GM18526 (cell line): ENCODE measurements at regions not wholly inside any gene's neighbourhood (a gene's known extent, or its start where the extent isn't known, plus 50 kb on each side); places are given as distances from the start of the nearest gene placed in this dataset.

Experiments
- POLR2A ChIP-seq: IDR thresholded peaks from 3 replicates; pipeline ENCODE4 v1.6.1; 2011; ENCODE audit not compliant: insufficient read length; ENCODE audit errors: extremely low read depth

GRCh38 chr17:71110326-71110725 is 941.0 kb downstream of the KCNJ2 start:
- no peak for TF ChIP-seq POLR2A

GRCh38 chr17:71111460-71111859 is 942.1 kb downstream of the KCNJ2 start:
- TF ChIP-seq POLR2A, result no peak

- TF ChIP-seq POLR2A, result no peak
These were observed 942.6 kb downstream of the KCNJ2 start for GRCh38 chr17:71111934-71112333.

- TF ChIP-seq POLR2A, result no peak
These were observed 944.0 kb downstream of the KCNJ2 start for GRCh38 chr17:71113347-71113746.

GRCh38 chr17:71114911-71115668 is 945.8 kb downstream of the KCNJ2 start:
- TF ChIP-seq POLR2A, result no peak

- no peak for TF ChIP-seq POLR2A
These were observed 946.3 kb downstream of the KCNJ2 start for GRCh38 chr17:71115669-71115972.

- no peak for TF ChIP-seq POLR2A
These were observed 948.1 kb downstream of the KCNJ2 start for GRCh38 chr17:71117466-71117865.

- TF ChIP-seq POLR2A, result no peak
These were observed 948.7 kb downstream of the KCNJ2 start for GRCh38 chr17:71118039-71118438.

GRCh38 chr17:71127416-71127815 is 958.1 kb downstream of the KCNJ2 start:
- TF ChIP-seq POLR2A, result no peak

GRCh38 chr17:71142333-71142732 is 973.0 kb downstream of the KCNJ2 start:
- no peak for TF ChIP-seq POLR2A

GRCh38 chr17:71145486-71145885 is 975.3 kb upstream of the SOX9 start:
- no peak for TF ChIP-seq POLR2A

- no peak for TF ChIP-seq POLR2A
These were observed 972.9 kb upstream of the SOX9 start for GRCh38 chr17:71147906-71148305.

- TF ChIP-seq POLR2A, result no peak
These were observed 971.2 kb upstream of the SOX9 start for GRCh38 chr17:71149607-71150006.

- TF ChIP-seq POLR2A, result no peak
These were observed 963.5 kb upstream of the SOX9 start for GRCh38 chr17:71157297-71157696.

- no peak for TF ChIP-seq POLR2A
These were observed 962.4 kb upstream of the SOX9 start for GRCh38 chr17:71158437-71158836.

- no peak for TF ChIP-seq POLR2A
These were observed 957.6 kb upstream of the SOX9 start for GRCh38 chr17:71163121-71163812.

GRCh38 chr17:71163813-71164122 is 957.1 kb upstream of the SOX9 start:
- no peak for TF ChIP-seq POLR2A

GRCh38 chr17:71164561-71164960 is 956.3 kb upstream of the SOX9 start:
- TF ChIP-seq POLR2A, result no peak

- TF ChIP-seq POLR2A, result no peak
These were observed 954.5 kb upstream of the SOX9 start for GRCh38 chr17:71166311-71166710.
